DND-41 (cell line): ENCODE measurements at regions not wholly inside any gene's neighbourhood (a gene's known extent, or its start where the extent isn't known, plus 50 kb on each side); places are given as distances from the start of the nearest gene placed in this dataset.

ENCODE experiments used
- CTCF ChIP-seq: IDR thresholded peaks from 2 replicates; pipeline ENCODE4 v1.5.1; 2012; ENCODE audit warnings: borderline replicate concordance, low read length, moderate library complexity, mild to moderate bottlenecking; ENCODE audit not compliant: poor library complexity, severe bottlenecking; ENCODE audit errors: extremely low read depth
- EZH2 ChIP-seq: IDR thresholded peaks from 3 replicates; pipeline ENCODE4 v1.6.1; 2012; ENCODE audit warnings: borderline replicate concordance, low read depth, mild to moderate bottlenecking, moderate library complexity, low read length, inconsistent platforms; ENCODE audit not compliant: severe bottlenecking

- no peak for TF ChIP-seq CTCF
- no peak for TF ChIP-seq EZH2
Observed at GRCh38 chr16:47833771-47834170, 322.0 kb downstream of the ABCC12 start.
